ENCODE measurements at regions not wholly inside any gene's neighbourhood (a gene's known extent, or its start where the extent isn't known, plus 50 kb on each side); places are given as distances from the start of the nearest gene placed in this dataset.

DNA sequence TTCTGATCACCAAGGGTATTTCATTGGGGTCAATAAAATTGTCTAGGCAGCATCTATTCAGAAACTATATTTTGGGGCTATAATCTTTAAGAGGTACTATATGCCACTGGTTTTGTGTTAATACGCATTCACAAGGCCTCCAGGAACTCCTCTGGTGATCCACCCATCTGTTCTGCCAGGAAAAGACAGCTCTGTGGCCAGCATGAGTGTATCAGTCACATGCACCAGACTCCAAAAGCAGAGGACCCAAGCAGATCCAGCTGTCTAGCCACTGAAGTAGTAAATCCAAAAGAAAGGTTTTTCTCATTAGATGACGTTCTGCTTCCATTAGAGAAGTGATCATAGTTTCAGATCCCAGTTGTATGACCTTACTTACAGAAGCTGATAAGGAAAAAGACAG is 199.6 kb upstream of the CELF2 start:
- Mint-ChIP-seq H3K27ac (no peak overlapping the region), H3K4me1 (ENCODE audit: low read depth) (peaks cover 2% of the 10 kb centered on the region), H3K4me3 (ENCODE audit: low read depth) (no peak overlapping the region), H3K27me3 (peaks cover 23% of the 10 kb centered on the region), H3K36me3 (ENCODE audit: insufficient read depth) (no peaks in the 10 kb centered on the region), H3K9me3 (ENCODE audit: low read depth) (peaks cover 7% of the 10 kb centered on the region)
- no peak for DNase-seq (ENCODE audit: low spot score, unreplicated experiment)
- TF ChIP-seq, protein P1, sequence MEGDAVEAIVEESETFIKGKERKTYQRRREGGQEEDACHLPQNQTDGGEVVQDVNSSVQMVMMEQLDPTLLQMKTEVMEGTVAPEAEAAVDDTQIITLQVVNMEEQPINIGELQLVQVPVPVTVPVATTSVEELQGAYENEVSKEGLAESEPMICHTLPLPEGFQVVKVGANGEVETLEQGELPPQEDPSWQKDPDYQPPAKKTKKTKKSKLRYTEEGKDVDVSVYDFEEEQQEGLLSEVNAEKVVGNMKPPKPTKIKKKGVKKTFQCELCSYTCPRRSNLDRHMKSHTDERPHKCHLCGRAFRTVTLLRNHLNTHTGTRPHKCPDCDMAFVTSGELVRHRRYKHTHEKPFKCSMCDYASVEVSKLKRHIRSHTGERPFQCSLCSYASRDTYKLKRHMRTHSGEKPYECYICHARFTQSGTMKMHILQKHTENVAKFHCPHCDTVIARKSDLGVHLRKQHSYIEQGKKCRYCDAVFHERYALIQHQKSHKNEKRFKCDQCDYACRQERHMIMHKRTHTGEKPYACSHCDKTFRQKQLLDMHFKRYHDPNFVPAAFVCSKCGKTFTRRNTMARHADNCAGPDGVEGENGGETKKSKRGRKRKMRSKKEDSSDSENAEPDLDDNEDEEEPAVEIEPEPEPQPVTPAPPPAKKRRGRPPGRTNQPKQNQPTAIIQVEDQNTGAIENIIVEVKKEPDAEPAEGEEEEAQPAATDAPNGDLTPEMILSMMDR (IDR thresholded peaks at IDR 0.05; ENCODE audit: unreplicated experiment): no peak

GRCh38 chr10:10819206-10819856 is 198.3 kb upstream of the CELF2 start:
- TF ChIP-seq, protein P1 (IDR thresholded peaks at IDR 0.05; ENCODE audit: unreplicated experiment): no peak
- Mint-ChIP-seq H3K4me3 (ENCODE audit: low read depth) (no peak overlapping the region), H3K4me1 (ENCODE audit: low read depth) (peaks cover 2% of the 10 kb centered on the region), H3K27me3 (peaks cover 18% of the 10 kb centered on the region), H3K27ac (no peak overlapping the region), H3K9me3 (ENCODE audit: low read depth) (peaks cover 7% of the 10 kb centered on the region), H3K36me3 (ENCODE audit: insufficient read depth) (no peaks in the 10 kb centered on the region)
- no peak for DNase-seq (ENCODE audit: low spot score, unreplicated experiment)

DNA sequence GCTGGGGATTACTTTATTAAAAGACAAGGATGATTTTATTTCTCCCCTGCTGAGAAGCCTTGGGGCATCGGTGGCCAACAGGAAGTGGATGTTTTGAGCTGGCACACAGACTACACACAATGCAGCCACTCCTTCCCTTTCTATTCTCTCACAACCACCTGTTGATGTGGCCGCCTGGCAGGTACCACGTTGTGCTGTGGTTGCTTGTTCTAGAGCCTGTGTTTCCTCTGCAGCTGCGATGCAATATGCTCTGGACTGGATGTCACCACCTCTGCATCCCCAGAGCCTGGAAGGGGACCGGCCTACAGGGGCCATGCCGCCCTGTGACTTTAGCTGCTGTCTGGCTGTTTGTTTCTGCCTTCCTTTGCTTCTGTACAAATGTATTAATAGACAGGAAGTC is 195.7 kb upstream of the CELF2 start:
- peaks cover 7% of the 10 kb centered on the region for H3K9me3 Mint-ChIP-seq (ENCODE audit: low read depth)
- no peak for DNase-seq (ENCODE audit: low spot score, unreplicated experiment)
- TF ChIP-seq, protein P1 (IDR thresholded peaks at IDR 0.05; ENCODE audit: unreplicated experiment): no peak
- no peak overlapping the region for H3K27ac Mint-ChIP-seq
- H3K27me3 Mint-ChIP-seq: peaks cover 6% of the 10 kb centered on the region
- no peak overlapping the region for H3K4me3 Mint-ChIP-seq (ENCODE audit: low read depth)
- no peaks in the 10 kb centered on the region for H3K36me3 Mint-ChIP-seq (ENCODE audit: insufficient read depth)
- no peaks in the 10 kb centered on the region for H3K4me1 Mint-ChIP-seq (ENCODE audit: low read depth)

DNA sequence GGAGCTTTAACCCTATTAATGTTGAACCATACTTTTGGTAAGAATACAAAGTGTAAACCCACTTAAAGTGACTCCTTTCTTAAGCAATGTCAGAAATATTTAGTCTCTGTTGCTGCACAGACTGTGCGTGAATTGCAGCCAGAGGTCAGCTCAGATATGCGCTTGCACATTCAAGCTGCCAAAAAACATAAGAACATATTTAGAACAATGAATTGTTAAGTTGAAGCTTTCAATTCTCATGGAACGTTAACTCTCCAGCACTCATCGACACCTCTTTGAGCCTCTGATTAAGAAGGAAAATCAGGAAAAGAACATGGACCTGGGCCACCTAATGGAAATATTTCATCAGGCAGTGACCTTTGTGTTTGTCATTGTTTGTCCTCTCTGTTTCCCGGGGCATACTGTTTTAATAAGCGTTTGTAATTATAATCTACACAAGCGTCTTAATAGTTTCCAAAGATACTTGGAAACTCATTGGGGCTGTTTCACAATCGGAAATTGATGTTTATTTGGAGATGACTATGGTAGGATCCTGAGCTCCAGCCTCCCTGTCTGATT is 193.0 kb upstream of the CELF2 start:
- Mint-ChIP-seq H3K9me3 (ENCODE audit: low read depth) (peaks cover 7% of the 10 kb centered on the region), H3K4me1 (ENCODE audit: low read depth) (no peaks in the 10 kb centered on the region), H3K36me3 (ENCODE audit: insufficient read depth) (no peaks in the 10 kb centered on the region), H3K4me3 (ENCODE audit: low read depth) (no peak overlapping the region), H3K27ac (no peak overlapping the region), H3K27me3 (peaks cover 6% of the 10 kb centered on the region)
- DNase-seq (ENCODE audit: low spot score, unreplicated experiment): no peak
- TF ChIP-seq, protein P1 (IDR thresholded peaks at IDR 0.05; ENCODE audit: unreplicated experiment): no peak

- Mint-ChIP-seq H3K4me3 (ENCODE audit: low read depth) (no peak overlapping the region), H3K27ac (no peak overlapping the region), H3K36me3 (ENCODE audit: insufficient read depth) (no peaks in the 10 kb centered on the region), H3K27me3 (peaks cover 6% of the 10 kb centered on the region), H3K4me1 (ENCODE audit: low read depth) (no peaks in the 10 kb centered on the region), H3K9me3 (ENCODE audit: low read depth) (no peaks in the 10 kb centered on the region)
- TF ChIP-seq, protein P1 (IDR thresholded peaks at IDR 0.05; ENCODE audit: unreplicated experiment): no peak
- DNase-seq (ENCODE audit: low spot score, unreplicated experiment): no peak
Observed at GRCh38 chr10:10826125-10826524, 191.5 kb upstream of the CELF2 start.

Measured in progenitor cell of endocrine pancreas (in vitro differentiated cells).